Esophagus muscularis mucosa (tissue), 4 donors: ENCODE measurements at regions not wholly inside any gene's neighbourhood (a gene's known extent, or its start where the extent isn't known, plus 50 kb on each side); places are given as distances from the start of the nearest gene placed in this dataset.

Experiments used
- DNase-seq: peaks from one replicate; pipeline ENCODE4 v3.0.0-alpha.2; 2017; ENCODE audit errors: extremely low spot score
- H3K27ac ChIP-seq, 4 donors: fragments of 200-600 bp; sonication (generic); replicated peaks in 1 of 4; 1 replicate in 3 of 4; 2 replicates in 1 of 4; pipeline ENCODE4 v1.5.1; 2016 to 2019; ENCODE audit warnings: mild to moderate bottlenecking in 1 of 4
- H3K27me3 ChIP-seq, 4 donors: fragments of 200-600 bp; sonication (generic); one replicate each; pipeline versions ENCODE4 v1.5.1 to v1.6.0; 2016 to 2019
- H3K36me3 ChIP-seq, 4 donors: fragments of 200-600 bp; sonication (generic); one replicate each; pipeline ENCODE4 v1.5.1; 2016 to 2019
- H3K4me1 ChIP-seq, 4 donors: fragments of 200-600 bp; sonication (generic); one replicate each; pipeline ENCODE4 v1.5.1; 2016 to 2019
- H3K4me3 ChIP-seq, 4 donors: fragments of 200-600 bp; sonication (generic); 1 replicate in 2 of 4; 2 replicates in 2 of 4; pipeline ENCODE4 v1.5.1; 2016 to 2019; ENCODE audit warnings: mild to moderate bottlenecking in 4 of 4, moderate library complexity in 1 of 4
- H3K9me3 ChIP-seq, 4 donors: fragments of 200-600 bp; sonication (generic); 1 replicate in 3 of 4; 2 replicates in 1 of 4; pipeline ENCODE4 v1.5.1; 2016 to 2019
- CTCF ChIP-seq, 3 experiments: fragments of 200-600 bp in 2 of 3; fragments of 450-650 bp in 1 of 3; sonication (generic) in 2 of 3; IDR thresholded peaks; one replicate each; pipeline ENCODE4 v1.5.1; 2017 to 2019; ENCODE audit warnings: antibody characterized with exemption in 3 of 3, mild to moderate bottlenecking in 2 of 3, moderate library complexity in 1 of 3
- EP300 ChIP-seq: sonication (generic); formaldehyde crosslinking; IDR thresholded peaks from one replicate; pipeline ENCODE4 v1.6.1; 2017; ENCODE audit warnings: antibody characterized with exemption
- POLR2A ChIP-seq: fragments of 450-650 bp; IDR thresholded peaks from one replicate; pipeline ENCODE4 v1.6.1; 2017; ENCODE audit warnings: antibody characterized with exemption, moderate library complexity, mild to moderate bottlenecking, low read depth
- POLR2AphosphoS5 ChIP-seq, 2 donors: sonication (generic); formaldehyde crosslinking; IDR thresholded peaks; one replicate each; pipeline ENCODE4 v1.6.1; 2017; ENCODE audit warnings: antibody characterized with exemption in 2 of 2
- WGBS: methylation state at CpG from one replicate; pipeline ENCODE4 v1.1.5; 2018; 5-methylcytosine and 5-hydroxymethylcytosine counted together
- intact Hi-C: fragments of 100-400 bp; cut with DNase I; formaldehyde crosslinking; loops from one replicate; pipeline ENCODE4 v1.15.1; 2023

- Histone ChIP-seq H3K27ac (no peak overlapping the region), H3K36me3 (no peaks in the 10 kb centered on the region), H3K9me3 (peaks cover 0 to 23% (median 8%) of the 10 kb centered on the region in 4 donors), H3K27me3 (no peaks in the 10 kb centered on the region), H3K4me3 (no peak overlapping the region), H3K4me1 (no peaks in the 10 kb centered on the region)
- intact Hi-C loops: no loop called here
- no peak for DNase-seq
- TF ChIP-seq POLR2A (no peak), POLR2AphosphoS5 (IDR thresholded peaks at IDR 0.05) (no peak), CTCF (IDR thresholded peaks at IDR 0.05) (no peak), EP300 (no peak)
- WGBS: 71% methylated on average over 5 of the region's 5 CpGs
Observed at GRCh38 chr12:58190618-58191017, 249.3 kb downstream of the ATP23 start.

GRCh38 chr12:58196971-58197370, 255.6 kb downstream of the ATP23 start:
- Histone ChIP-seq H3K36me3 (no peaks in the 10 kb centered on the region), H3K4me3 (no peak overlapping the region), H3K27me3 (no peaks in the 10 kb centered on the region), H3K4me1 (no peaks in the 10 kb centered on the region), H3K9me3 (peaks cover 0 to 23% (median 7%) of the 10 kb centered on the region in 4 donors), H3K27ac (no peak overlapping the region)
- no peak for TF ChIP-seq EP300
- no peak for TF ChIP-seq POLR2A
- TF ChIP-seq CTCF (IDR thresholded peaks at IDR 0.05): no peak
- TF ChIP-seq POLR2AphosphoS5 (IDR thresholded peaks at IDR 0.05): no peak
- DNase-seq: no peak
- intact Hi-C loops: no loop called here

GRCh38 chr12:58202933-58203718, 261.8 kb downstream of the ATP23 start:
- Histone ChIP-seq H3K27me3 (no peaks in the 10 kb centered on the region), H3K36me3 (no peaks in the 10 kb centered on the region), H3K4me1 (peaks cover 0 to 14% (median 2%) of the 10 kb centered on the region in 4 donors), H3K4me3 (no peak overlapping the region), H3K9me3 (no peaks in the 10 kb centered on the region), H3K27ac (no peak overlapping the region)
- no peak for DNase-seq
- WGBS: 82% methylated on average over 3 of the region's 3 CpGs
- intact Hi-C loops: no loop called here
- TF ChIP-seq CTCF (IDR thresholded peaks at IDR 0.05) (no peak), POLR2AphosphoS5 (IDR thresholded peaks at IDR 0.05) (no peak), POLR2A (no peak), EP300 (no peak)

- 50% methylated on average over 1 of the region's 1 CpG for WGBS
Observed at GRCh38 chr12:58204071-58204470, 262.7 kb downstream of the ATP23 start.

More at GRCh38 chr12:58204071-58204470, 262.7 kb downstream of the ATP23 start:
- Histone ChIP-seq H3K4me1 (peaks cover 0 to 14% (median 2%) of the 10 kb centered on the region in 4 donors), H3K27ac (no peak overlapping the region), H3K4me3 (no peak overlapping the region), H3K36me3 (no peaks in the 10 kb centered on the region), H3K27me3 (no peaks in the 10 kb centered on the region), H3K9me3 (no peaks in the 10 kb centered on the region)
- intact Hi-C loops: no loop called here
- TF ChIP-seq POLR2AphosphoS5 (IDR thresholded peaks at IDR 0.05): no peak
- TF ChIP-seq CTCF (IDR thresholded peaks at IDR 0.05): no peak
- no peak for TF ChIP-seq EP300
- no peak for TF ChIP-seq POLR2A
- DNase-seq: no peak
